ENCODE measurements at regions not wholly inside any gene's neighbourhood (a gene's known extent, or its start where the extent isn't known, plus 50 kb on each side); places are given as distances from the start of the nearest gene placed in this dataset.

DNA sequence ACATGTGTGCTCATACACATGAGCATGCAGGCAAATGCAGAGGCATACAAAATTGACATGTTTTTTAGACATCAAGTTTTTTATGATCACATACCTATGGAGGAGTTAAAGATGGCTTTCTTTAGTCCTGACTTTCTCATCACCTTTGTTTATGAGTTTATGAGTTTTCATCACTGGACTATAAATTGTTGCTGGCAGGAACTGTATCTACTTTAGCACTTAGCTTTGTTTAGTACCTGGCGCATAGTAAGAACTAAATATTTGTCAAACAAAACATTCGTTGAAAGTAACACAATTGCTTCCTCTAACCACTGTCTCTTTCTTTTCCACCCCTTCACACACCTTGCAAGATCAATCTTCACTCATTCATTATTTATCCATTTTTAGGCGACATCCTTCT is 182.6 kb downstream of the SUCNR1 start:
- DNase-seq = no peak

GRCh38 chr3:152056481-152056880 is 183.0 kb downstream of the SUCNR1 start:
- DNase-seq = peak; percentile 57

DNA sequence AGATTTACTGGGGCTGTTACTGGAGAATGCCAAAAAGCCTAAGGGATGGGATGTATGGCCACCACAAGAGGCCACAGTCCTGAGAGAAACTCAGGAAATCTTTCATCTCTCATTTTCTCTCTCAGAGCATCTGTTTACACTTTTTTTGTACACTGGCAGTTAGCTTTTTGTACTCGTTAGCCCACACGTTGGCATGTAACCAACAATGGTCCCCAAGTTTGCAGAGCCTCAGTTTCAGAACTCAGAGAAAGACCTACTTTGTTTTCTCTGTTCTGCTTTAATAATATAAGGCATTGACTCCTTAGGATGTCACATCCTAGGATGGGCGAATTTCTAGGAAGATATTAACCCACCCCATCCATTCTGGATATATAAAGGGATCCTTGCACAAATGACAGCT is 183.5 kb downstream of the SUCNR1 start:
- no peak for DNase-seq

- DNase-seq = no peak
Observed at GRCh38 chr3:152058856-152059255, 185.4 kb downstream of the SUCNR1 start.

DNA sequence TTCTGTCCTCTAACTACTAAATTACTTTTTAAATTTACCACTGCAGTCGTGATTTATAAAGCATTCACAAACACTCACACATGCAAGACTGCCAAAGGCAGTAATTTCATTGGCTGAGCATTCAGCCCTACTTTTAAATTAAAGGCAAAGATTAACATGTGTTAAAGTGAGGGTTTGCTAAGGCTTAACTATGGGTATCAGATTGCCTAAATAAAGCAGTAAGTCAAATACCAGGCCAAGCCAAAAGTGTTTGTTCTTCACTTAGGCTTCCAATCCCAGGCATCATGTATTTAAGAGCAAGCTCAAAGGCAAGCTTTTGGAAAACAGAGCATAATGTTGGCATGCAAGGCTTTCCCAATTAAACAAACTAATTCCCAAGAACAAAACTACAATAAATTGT is 187.3 kb downstream of the SUCNR1 start:
- no peak for DNase-seq

GRCh38 chr3:152061296-152061695 is 187.9 kb downstream of the SUCNR1 start:
- DNase-seq = no peak

DNA sequence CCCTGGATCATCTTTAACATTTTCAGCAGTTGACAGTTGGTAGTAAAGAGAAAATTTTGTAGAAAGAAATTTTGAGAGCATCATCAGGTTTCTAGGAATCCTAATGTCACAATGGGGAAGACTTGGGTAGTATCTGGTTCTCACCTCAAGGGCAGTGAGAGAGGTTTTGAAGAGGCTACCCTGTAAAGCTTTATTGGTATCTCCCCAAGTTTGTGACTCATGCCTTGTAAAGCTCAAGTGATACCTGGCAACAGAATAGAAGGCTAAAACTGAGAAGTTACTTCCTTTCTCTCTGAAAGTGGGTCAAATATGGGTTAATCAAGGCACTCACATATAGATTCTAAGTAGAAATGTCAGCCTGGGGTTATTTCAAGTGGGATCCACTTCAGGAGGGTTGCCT is 196.4 kb downstream of the SUCNR1 start:
- no peak for DNase-seq

DNA sequence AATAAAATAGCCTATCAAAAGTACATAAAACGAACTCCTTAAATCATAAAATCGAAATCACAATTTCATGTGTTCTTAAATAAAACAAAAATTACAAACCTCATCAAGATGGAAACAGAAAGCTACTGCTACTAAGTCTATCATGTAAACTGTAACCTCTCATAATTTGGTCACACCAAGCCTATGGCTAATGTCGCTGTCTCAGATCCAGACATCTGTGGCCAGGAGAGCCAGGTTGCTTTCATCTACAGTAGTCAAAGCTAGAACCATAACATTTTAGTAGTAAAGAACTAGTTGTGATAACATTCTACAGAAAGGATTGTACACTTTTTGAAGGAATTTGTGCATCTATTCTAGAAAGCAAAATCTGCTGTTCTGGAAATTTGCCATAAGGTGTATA is 197.4 kb upstream of the MBNL1 start:
- DNase-seq = no peak

GRCh38 chr3:152071924-152072323 is 196.8 kb upstream of the MBNL1 start:
- DNase-seq = no peak

DNA sequence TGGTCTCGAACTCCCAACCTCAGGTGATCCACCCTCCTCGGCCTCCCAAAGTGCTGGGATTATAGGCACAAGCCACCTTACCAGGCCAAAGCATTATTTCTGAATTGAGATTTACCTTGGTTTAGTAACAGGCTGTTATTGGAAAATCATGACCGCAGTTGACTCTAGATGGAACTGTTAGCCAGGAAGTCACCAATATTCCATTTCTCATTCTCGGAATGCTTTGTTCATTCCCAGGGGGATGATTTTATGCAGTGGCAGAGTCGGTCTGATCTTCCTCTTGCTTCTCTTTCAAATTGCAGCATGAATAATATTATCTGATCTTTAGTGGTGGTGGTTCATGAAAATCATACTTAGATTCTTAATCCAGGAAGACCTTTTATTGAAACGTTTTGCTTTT is 195.5 kb upstream of the MBNL1 start:
- peak; percentile 73 for DNase-seq

- DNase-seq = no peak
Observed at GRCh38 chr3:152076148-152076547, 192.6 kb upstream of the MBNL1 start.

DNA sequence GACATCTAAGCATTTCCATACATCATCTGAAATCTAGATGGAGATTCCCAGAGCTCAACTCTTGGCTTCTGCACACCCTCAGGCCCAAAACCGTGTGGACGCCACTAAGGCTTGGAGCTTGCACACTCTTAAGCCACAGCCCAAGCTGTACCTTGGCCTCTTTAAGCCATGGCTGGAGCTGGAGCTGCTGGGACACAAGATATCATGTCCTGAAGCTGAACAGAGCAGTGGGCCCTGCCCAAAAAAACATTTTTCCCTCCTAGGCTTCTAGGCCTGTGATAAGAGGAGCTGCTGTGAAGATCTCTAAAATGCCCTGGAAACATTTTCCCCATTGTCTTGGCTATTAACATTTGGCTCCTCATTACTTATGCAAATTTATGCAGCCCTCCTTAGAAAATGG is 188.7 kb upstream of the MBNL1 start:
- no peak for DNase-seq

DNA sequence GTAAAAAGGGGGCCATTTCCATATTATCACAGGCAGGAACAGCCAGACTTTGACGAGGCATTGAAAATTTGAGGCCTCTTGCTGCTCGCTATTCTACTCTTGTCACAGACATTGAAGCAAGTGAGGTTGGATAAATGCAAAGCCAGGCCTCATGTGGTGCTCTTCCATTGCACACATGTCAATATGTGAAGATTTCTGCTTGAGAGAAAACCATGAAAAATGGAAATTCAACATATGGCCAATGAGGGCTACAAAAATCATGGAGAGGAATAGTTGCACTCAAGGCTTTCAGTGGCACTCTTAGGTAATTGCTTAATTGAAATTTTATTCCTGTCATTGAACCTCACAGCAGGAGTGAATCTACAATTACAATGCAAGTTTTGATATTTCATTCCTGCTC is 185.6 kb upstream of the MBNL1 start:
- DNase-seq = no peak

DNA sequence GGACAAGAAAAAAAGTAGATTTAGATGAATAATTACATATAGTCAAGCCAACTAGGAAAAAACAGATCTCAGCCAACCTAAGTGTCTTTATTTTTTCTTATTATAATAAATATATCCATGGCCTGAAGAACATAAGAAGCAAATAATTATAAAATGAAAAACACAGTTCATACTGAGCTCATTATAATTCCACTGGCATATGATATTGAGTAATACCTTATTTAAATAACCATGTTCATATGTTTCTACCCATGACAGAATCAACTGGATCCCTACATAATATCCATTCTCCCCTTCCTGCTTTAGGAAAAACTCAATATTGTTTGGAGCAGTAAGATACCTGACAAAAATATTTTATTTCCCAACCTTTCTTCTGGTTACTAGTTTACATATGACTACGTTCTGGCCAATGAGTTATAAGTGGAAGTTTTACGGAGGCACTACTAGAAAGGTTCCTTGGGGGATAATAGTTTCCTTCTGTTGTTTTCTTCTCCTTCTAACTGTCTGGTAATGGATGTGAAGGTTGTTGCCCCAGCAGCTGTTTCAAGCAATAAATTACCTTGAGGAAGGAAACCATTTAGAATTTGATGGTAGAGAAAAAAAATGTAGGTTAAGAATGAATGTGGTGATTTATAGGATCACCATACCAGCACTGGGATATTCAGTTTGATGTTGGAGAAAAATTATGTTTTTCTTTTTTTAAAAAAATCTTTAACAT is 184.1 kb upstream of the MBNL1 start:
- DNase-seq = no peak

- DNase-seq = no peak
Observed at GRCh38 chr3:152087153-152087552, 181.6 kb upstream of the MBNL1 start.

GRCh38 chr3:152089528-152089927 is 179.2 kb upstream of the MBNL1 start:
- DNase-seq = no peak

- no peak for DNase-seq
Observed at GRCh38 chr3:152091725-152092124, 177.0 kb upstream of the MBNL1 start.

DNA sequence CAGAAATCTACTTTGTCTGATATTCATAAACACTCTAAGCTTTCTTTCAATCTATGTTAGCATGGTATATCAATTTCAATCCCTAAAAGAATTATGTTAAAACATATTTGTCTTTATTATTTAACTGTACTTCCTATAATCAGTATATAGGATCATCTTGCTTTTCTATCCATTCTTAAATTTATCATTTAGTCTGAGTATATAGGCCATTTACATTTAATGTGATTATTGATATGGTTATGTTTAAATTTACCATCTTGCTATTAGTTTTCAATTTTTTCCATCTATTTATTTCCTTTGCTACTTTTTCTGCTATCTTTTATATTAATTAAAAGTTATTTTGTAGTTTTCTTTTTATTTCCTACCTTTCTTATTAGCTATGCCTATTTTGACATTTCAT is 174.8 kb upstream of the MBNL1 start:
- no peak for DNase-seq

- no peak for DNase-seq
Observed at GRCh38 chr3:152094406-152094805, 174.3 kb upstream of the MBNL1 start.

DNA sequence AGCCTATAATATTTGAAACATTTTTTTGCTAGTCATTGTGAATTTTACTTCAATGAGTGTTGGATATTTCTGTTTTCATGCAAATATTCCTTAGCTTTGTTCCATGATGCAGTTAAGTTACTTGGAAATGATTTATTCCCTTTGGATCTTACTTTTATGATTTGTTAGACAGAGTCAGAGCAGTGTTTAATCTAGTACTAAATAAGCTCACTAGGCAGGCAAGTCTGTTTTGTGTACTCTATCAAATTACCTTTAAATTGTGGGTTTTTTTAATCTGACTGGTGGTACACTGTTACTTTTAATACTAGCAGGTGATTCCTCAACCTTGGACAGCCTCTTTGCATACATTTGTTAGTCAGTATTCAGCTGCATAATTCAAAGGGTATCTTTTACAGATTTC is 173.3 kb upstream of the MBNL1 start:
- peak; percentile 100 for DNase-seq

DNA sequence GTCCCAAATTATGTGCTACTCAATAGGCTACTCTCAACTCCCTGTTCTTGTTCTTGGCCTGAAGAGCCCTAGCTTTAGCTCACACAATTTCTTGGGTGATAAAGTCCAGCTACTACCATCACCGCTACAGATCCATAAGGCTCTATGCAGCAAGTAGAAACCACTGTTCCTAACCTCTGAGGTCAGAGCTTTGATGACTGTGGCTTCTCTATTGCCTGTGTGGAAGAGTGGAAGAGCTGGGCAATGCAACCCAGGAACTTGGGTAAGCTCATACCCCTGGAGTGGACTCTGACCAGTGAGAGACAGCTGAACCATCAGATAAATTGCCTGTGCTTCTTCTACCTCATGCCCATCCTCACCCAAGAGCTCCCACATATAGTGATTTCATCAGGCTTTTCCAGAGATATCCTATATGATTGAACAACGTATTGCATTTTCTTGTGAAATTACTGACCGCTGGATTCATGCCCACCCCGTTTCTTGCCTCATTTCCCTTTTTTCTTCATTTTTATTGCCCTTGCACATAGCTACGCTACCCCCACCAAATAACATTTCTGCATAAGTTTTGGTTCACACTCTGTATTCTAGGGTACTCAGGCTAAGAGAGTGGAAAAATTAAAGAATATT is 172.3 kb upstream of the MBNL1 start:
- DNase-seq = no peak

DNA sequence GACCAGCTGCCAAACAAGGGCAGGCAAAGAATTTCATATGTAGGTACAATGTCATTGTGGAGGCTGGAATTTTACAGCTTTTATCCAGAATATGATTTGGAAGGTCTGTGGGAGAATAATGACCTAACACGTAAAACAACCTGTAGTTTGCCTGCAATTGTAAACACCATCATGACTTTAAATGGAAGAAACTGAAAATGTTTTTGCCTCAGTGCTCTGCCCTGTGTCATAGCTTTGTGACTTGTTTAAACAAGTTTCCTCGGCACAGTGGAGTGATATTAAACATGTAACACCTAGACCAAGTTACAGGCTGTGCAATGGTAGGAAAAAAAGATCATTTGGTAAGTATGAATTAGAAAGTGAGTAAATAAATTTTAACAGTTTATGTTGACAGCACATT is 171.6 kb upstream of the MBNL1 start:
- DNase-seq = no peak

GRCh38 chr3:152097770-152098169 is 171.0 kb upstream of the MBNL1 start:
- DNase-seq = no peak

GRCh38 chr3:152100491-152101132 is 168.1 kb upstream of the MBNL1 start:
- no peak for DNase-seq

GRCh38 chr3:152102410-152102809 is 166.3 kb upstream of the MBNL1 start:
- no peak for DNase-seq

Measured in NCI-H526 treated with DMSO at 0.1 percent for 48 hours (cell line).